Left renal pelvis (tissue), 4 donors: ENCODE measurements at regions not wholly inside any gene's neighbourhood (a gene's known extent, or its start where the extent isn't known, plus 50 kb on each side); places are given as distances from the start of the nearest gene placed in this dataset.

Experiments used
- DNase-seq, 4 donors: peaks; one replicate each; pipeline ENCODE4 v3.0.0-alpha.2; 2013; ENCODE audit warnings: low read depth in 4 of 4, low spot score in 3 of 4

DNA sequence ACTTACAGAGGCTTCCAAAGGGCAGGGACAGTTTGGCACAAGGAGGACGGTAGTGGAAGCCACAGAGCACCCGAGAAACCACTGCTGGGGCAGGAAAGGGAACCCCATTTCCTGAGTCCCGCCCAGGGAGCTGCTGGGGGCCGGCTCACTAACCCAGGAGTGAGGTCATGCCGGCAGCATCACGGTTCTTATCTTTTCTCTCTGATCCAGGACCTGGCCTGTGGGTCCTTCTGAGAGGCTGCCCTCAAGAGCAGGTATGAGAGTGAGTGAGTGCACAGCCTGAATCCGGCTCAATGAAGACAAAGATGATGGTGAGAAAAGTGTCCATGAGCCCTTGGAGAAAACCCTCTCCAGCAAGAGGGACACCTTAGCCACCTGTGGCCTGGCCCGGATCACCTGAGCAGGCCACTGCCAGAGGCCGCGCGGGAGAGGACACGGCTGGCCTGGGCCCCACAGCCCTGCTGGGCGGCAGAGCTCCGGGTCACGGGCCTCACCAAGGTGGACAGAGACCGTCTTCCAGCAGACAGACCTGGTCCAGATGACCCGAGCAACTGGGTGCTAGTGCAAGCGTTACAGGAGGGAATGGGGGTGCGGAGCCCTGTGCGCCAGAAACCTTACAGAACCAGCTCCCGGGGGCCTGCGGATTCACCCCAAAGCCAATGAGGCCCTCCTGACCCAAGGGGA lies 94.9 kb downstream of the RIPK4 start:
- DNase-seq, result no peak

DNA sequence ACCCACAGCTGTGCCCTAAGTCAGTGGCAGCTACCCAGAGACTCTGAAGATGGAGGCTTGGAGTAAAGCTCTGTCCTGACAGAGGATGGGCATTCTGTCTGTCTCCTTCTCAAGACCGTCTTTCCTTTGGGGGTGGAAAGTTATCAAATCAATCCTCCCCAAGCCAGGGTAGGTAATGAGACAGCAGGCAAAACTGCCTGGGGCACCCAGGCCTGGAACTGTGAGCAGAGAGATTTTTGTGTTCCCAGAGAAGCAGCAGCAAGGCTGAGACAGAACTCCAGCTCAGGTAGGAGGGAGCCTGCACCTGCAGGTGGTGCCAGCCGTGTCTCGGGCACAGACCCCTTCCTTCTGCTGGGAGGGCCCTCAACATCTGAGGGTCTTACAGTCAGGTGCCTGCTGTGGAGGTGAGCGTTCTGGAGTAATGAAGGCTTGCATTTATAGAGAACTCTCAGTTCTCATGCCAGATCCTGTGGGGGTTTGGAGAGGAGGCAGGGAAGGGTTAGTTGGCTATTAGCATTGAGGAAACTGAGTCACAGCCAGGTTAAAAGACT lies 95.6 kb downstream of the RIPK4 start:
- no peak for DNase-seq

- no peak for DNase-seq
Measured at GRCh38 chr21:41670056-41670805, 96.6 kb downstream of the RIPK4 start.

GRCh38 chr21:41669533-41669830 lies 97.4 kb downstream of the RIPK4 start:
- no peak for DNase-seq

DNA sequence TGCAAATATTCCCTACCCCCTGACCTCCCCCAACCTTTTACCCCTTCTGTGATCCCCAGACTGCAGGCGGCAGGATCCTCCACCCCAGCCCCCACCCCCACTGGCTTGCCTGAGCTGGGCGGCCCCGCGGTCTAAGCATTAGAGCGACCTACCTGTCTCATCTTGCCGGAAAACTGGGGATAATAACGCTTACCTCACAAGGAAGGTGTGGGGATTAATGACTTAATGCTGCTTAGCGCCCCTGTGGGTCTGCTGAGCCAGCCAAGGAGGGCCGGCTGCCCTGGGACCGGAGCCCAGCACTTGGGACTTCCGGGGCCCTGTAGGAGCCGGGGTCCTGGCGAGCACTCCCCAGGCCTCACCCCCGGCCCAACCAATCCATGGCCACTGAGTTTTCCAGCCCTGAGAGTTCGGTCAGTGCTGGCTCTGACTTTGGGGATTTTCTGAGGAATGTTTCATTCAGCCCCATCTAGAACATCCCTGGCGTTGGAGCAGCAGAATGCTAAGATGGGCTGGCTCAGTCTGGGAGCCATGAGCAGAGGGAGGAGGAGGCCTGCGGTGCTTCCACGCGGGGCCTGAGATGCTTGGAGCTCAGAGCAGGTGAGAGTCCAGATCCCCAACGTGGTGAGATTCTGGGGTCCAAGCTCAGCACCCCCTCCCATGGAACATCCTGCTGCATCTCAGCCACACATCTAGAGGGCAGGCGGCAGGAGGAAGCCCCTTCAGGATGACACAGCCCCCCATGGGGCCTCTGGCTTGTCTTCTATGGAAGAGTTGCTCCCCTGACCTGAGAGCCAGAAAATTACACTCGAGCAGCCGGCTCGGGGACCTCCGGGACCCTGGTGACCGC lies 97.9 kb downstream of the RIPK4 start:
- no peak for DNase-seq

GRCh38 chr21:41668051-41668541 lies 98.8 kb downstream of the RIPK4 start:
- DNase-seq, result no peak

DNA sequence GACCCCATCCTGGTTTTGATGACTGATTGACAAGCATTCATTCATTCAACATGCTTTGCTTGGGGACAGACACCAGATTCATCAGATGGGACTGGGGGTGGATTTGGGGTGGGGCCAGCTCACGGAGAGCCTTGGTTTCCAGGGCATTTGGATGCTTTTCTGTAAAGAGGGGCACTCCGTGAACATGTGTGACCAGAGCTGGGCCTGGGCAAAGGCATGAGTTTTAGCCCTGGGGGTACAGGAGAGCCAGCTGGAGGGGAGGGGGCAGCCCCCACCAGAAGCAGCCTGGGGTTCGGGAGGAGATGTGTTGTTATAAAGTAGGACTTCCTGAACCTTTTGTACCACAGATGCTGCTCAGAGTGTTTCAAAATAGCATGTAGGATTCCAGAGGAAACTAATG lies 99.7 kb downstream of the RIPK4 start:
- DNase-seq, result no peak

GRCh38 chr21:41666641-41667081 lies 100.2 kb downstream of the RIPK4 start:
- DNase-seq, result no peak

DNA sequence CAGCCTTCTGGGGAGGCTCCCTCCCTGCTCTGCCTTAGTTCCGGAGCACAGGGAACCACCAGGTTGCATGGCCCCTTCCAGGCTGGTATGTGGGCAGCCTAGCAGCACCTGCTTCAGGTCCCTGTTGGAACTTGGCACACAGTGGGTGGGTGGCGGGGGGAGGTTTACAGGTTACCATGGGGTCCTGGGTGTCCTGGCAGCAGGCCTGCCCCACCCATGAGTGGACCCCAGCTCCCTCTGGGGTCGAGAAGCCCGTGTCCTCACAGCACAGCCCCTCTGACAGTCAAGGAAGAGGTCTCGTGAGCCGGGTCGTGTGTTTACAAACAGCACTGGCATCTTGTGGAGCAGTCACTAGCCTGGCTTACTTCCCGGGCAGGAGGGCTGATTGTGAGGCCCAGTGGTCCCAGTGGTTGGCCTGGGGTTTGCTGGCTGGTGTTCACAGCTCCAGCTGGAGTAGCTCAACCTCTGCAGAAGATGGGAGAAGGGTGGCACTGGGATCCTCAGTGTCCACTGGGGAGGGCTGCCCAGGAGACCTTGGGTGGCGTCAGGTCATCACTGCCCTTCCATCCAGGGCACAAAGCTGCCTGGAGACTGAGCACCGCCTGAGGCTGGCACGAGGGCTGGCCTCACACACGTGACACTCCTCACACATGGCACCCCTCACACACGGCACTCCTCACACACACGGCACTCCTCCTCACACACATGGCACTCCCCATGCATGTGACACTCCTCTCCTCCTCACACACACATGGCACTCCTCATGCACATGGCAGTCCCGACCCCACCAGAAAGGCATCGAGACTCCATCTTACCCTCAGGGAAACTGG lies 100.9 kb downstream of the RIPK4 start:
- DNase-seq, result no peak

DNA sequence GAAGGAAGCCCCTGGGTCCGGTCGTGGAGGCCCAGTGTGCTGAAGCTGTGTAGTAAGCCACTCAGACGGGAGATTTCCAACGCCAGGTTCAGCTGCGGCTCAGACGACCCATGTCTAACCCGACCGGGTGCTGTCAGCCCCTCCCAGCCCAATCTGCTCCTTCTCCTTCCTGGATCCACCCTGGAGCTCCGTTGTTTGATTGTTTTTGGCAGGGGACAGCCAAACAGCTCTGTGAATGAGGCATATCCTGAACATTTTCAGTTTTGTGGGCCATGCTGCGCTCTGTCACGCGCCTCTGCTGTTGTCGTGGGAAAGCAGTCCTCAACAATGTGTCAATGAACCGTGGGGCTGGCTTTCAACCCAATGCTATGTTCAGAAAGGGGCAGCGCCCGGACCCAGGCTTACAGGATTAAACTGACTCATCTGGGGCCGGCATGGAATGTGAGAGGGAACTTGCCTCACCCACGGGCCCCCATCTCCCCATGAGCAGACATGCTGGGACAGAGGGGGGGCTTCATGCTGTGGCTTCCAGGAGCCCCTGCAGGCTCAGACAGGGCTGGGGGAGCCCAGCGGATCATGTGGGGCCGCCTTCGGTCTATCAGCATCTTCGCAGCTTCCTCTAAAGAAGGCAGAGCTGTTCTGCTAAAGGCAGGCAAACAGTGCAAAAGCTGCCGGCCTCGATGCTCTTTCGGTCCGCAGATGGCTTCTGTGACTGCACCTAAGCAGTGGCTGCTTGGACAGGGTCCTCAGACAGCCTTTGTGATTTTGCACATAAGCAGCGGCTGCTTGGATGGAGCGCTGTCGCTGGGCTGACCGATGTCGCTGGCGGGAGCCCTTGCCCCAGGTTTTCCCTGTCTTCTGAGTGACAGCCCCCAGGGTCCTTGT lies 101.7 kb downstream of the RIPK4 start:
- no peak for DNase-seq

GRCh38 chr21:41663805-41664788 lies 102.8 kb downstream of the RIPK4 start:
- DNase-seq, result no peak

- DNase-seq, result no peak
Measured at GRCh38 chr21:41662761-41663160, 104.1 kb downstream of the RIPK4 start.

- DNase-seq, result no peak
Measured at GRCh38 chr21:41662161-41662560, 104.7 kb downstream of the RIPK4 start.

- DNase-seq, result no peak
Measured at GRCh38 chr21:41660748-41661147, 106.1 kb downstream of the RIPK4 start.

GRCh38 chr21:41659791-41660560 lies 106.9 kb downstream of the RIPK4 start:
- no peak for DNase-seq

GRCh38 chr21:41656946-41657525 lies 109.8 kb downstream of the RIPK4 start:
- DNase-seq, result no peak

DNA sequence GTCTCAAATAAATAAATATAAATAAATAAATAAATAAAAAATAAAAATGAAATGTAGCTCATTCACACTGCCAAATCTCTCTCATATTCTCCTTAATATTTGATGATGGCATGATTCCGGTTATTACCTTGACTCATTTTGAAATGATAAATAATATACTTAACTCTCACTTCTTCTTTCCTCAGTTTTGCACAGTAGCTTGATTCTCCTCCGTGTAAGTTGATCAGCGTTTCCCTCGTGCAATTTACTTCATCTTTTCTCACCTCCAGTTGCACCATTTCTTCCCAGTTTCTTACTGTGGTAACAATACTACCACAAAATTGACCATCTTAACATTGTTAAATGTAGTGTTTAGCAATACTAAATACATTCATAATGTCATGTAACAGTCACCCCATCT lies 111.6 kb downstream of the RIPK4 start:
- no peak for DNase-seq
